GM19438 (cell line): ENCODE measurements at regions not wholly inside any gene's neighbourhood (a gene's known extent, or its start where the extent isn't known, plus 50 kb on each side); places are given as distances from the start of the nearest gene placed in this dataset.
"Not testable (repeated sequence)": the region's sequence is repeated elsewhere in the genome, so short reads cannot be mapped to it uniquely, and the experiment has no call there.

Experiments
- ATAC-seq: cut with Tn5 transposase; IDR thresholded peaks from one replicate; pipeline ENCODE4 v1.9.1; 2021; ENCODE audit warnings: low read depth; ENCODE audit not compliant: unreplicated experiment

DNA sequence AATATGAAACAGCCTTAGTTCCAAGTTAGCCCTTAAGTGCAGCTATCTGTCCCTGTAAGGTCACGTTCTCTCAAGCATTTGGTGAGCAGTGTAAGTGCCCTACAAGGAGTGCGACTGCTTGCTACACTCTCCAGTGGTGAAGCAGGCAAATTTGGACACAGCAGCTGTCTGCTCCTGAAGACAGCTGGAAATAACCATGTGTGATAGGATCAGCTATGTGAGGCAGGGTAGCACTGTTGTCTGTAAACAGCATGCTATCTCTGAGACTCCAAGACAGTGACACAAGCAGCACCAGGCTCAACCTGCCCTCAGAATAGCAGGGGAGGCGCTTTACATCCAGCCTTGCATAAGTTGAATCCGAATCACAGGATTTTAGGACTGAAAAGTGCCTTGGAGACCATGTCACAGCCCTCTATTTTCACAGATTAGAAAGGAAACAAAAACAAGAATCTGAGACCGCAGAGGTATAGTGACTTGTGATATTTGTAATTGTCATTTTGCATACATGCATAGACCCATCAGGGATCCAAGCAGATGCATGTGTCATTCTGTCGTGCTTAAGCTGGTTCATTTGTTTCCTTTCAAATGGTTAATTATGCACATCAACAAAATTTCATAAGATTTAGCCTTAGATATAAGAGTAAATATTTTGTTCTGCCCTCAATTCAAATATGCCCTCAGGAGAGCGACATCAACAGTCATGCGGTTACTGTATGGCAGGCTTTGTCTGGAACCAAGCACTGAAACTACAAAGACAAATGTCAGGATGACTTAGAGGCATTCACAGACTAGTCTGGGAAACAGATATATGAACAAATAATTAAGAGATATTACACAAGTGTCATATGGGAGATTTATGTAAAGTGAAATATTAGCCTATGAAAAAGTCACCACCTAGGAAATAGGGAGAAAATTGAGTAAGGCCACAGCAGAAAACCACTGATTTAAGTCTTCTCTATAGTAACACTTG lies 134.9 kb upstream of the NRIP1 start:
- ATAC-seq: no peak

DNA sequence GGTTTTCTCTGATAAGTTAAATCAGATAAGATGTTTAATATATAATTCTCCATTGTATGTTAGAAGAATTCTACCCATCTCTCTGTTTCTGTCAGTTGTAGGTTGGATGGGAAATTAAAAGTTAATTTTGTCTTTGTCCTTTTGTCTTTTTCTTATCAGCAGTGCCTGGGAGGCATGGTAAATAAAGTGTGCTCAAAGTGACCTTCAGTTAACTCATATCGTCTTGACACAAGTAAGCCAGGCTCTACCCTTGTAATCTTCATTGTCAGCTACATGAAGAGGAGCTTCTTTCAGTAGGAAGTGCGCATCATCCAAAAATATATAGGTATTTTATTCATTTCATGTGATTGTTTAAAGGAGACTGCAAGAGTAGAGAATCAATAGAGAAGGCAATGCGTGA lies 138.9 kb upstream of the NRIP1 start:
- no peak for ATAC-seq

DNA sequence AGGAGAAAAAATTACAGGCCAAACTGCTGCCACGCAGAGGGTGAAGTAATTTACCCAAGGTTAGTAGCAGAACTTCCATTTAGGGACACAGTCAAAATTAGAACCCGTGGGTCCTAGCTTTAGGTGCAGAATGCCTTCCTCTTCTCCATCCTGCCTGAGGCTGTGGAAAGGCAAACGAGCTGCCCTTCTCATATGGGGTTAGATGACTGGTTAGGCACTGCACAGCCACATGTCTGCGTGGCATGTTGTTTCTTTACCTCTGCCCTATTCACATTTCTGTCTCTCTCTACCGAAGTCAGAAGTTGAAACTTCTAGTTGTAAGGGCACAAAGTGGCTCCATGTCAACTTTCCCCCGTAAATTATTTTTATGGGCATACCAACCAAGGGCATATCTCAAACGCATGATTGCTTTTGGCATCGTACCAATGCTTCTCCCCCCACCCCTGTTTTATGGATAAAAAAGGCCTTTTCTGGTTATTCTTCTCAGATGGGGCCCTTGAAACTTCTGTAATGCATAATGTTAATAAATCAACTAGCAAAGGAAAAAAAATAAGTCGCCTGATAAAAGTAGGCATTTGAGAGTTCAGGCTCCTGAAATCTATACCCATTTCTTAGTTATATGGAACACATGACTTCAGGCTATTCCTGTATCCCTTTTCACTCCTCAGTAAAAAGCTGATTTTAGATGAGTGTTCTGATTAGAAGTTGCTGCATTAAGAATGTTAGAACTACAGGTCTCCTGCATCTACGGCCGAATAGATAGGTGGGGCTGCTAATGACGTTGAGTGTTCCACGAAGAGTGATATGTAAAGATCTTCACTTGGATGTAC lies 139.6 kb upstream of the NRIP1 start:
- ATAC-seq: no peak

GRCh38 chr21:15204970-15205286 lies 140.1 kb upstream of the NRIP1 start:
- no peak for ATAC-seq

- ATAC-seq: peak; percentile 74
Measured at GRCh38 chr21:15206514-15206913, 141.7 kb upstream of the NRIP1 start.

GRCh38 chr21:15207231-15207630 lies 142.4 kb upstream of the NRIP1 start:
- ATAC-seq: no peak

- no peak for ATAC-seq
Measured at GRCh38 chr21:15207635-15208370, 143.0 kb upstream of the NRIP1 start.

- ATAC-seq: no peak
Measured at GRCh38 chr21:15208786-15209185, 144.0 kb upstream of the NRIP1 start.

- no peak for ATAC-seq
Measured at GRCh38 chr21:15209224-15209623, 144.4 kb upstream of the NRIP1 start.

DNA sequence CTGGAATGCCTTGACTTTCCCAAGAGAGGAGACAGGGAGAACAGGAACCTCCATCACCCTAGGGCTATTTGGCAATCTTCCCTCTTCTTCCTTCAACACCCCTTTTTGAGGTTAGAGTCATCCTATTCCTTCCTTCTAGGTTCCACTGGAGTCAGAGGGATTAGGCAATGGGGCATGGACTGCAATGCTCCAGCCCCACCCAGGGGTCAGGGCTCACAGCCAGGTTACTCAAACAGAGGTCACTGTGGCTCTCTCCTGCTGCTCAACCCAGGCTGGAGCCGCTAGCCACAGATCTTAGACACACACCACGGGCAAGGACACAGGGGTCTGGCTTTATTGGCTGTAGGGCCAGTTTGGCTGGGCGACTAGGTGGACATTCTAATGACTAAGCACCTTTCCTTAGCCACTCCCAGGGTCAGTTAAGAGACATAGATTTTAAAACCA lies 145.5 kb upstream of the NRIP1 start:
- ATAC-seq: no peak

DNA sequence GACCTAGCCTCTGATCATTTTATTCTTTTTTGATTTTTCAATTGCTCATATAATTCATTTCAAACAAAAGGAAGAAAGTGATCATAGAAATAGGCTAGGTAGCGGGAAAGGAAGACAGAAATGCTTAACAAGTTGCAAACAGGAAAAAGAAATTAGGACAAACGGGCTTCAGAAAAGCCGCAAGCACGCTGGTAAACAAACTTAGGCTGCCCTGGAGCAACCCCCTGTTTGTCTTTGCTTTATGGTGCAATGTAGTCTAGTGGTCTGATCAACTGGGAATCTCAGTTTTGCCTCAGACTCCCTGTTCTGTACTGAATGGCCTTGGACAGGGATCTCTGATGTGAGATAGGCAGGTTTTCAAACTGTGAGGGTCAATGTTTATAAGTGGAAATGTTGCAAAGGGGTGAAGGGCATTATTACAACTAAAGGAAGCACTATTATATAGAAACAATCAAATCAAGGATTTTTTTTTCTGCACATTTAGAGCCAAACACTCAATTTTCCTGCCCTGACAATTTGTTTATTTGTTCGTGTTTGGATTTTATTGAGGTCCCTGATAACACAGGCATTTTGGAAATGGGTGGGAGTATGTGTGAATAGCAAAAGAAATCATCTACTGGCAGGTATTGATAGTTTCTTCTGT lies 146.8 kb upstream of the NRIP1 start:
- no peak for ATAC-seq

DNA sequence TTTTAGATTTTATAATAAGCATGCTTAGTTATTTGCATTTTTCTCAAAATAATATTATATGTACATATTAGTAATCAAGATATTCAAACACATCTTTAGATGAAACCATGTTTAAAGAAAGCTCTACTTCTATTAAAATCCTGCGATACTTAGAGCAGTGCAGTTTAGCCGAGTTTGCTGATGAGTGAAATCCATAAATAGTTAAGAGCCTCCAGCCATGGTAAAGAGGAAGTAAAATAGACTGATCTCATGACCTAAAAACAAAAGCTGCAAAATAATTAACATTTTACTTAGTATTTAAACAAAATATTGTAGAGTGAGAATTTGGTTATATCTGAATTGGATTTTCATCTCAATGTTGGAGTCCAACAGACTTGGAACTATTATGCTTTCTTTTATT lies 147.4 kb upstream of the NRIP1 start:
- ATAC-seq: no peak

- not testable (repeated sequence) for ATAC-seq
Measured at GRCh38 chr21:15218476-15218875, 153.7 kb upstream of the NRIP1 start.

GRCh38 chr21:15219039-15219438 lies 154.2 kb upstream of the NRIP1 start:
- no peak for ATAC-seq

DNA sequence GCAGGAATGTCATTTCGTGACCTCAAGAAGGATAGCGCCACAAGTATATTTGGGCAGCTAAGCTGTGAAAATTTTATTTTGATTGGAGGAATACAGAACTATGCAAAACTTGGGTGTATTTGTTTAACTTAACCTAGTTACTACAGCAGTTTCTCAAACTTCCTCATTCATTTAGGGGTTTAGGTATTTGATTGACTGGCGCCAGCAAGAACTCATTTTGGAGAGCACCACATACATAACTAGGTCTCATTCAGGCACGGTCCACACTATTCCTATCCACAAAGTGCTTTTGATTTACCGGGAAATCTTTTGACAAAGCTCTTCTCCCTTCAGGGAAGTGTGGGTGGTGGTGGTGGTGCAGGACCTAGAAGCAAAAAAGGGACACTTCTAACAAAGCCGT lies 155.1 kb upstream of the NRIP1 start:
- no peak for ATAC-seq

DNA sequence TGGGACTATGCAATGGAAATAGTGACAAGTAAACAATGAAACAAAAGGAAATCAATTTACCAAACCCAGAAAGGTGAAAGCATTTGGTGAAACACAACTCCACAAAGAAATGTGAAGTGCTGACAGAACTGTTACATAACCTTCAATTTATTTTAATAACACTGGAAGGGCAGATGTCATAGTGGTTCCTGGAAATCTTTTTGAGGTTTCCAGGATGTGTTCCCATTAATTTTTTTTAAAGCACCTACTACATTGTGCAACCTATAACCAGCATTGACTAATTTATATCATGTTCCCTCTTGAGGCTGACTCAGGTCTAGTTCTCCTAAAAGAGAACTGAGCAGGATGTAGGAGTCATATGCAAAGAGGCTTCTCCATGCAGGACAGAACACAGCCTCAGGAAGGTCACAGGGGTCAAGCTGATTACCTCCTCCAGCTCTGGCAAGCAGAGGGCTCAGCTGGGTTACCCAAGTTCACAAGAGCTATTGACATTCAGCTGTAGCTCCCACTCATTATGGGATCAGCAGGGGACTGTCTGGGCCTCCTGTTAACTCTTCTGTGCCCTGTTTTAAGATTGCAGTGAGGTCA lies 157.1 kb upstream of the NRIP1 start:
- ATAC-seq: no peak

DNA sequence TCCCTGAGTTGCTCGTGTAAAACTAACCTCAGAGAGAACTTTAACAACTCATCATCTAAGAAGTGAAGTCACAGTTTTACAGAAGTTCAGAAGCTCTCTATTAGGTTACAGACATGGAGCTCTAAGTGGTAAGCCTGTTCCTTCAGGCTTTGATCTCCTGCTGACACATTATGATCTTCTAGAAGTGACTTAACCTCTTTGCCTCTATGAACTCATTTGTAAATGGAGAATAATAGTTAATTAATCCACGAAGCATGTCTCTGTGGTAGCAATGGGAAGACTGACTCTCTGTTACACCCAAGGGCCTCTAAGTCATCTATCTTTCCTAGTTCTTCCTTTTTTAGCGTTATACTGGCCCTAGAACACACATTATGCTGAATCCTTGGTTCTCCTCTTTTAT lies 157.9 kb upstream of the NRIP1 start:
- no peak for ATAC-seq

- no peak for ATAC-seq
Measured at GRCh38 chr21:15224346-15225086, 159.7 kb upstream of the NRIP1 start.

DNA sequence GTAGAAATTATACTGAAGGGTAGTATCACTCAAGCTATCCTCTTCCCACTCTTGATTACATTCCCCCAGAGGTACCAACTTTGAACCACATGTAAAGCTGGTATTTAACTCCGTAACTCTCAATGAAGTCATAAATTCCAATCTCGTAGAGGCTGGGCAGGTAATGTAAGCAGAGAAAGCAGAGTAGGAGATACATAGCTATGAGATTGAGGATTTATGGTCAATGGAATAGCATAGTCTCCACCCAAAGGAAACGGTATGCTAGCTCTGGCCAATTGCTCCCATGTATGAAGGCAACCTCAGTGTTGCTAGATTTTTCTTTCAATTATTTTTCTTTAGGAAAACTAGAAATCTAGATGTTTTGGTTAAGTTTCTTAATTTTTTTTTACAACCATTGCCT lies 163.1 kb upstream of the NRIP1 start:
- ATAC-seq: no peak
